SK-N-SH (cell line): ENCODE measurements at regions not wholly inside any gene's neighbourhood (a gene's known extent, or its start where the extent isn't known, plus 50 kb on each side); places are given as distances from the start of the nearest gene placed in this dataset.

ENCODE experiments used
- CHD2 ChIP-seq: fragments of 150-350 bp; IDR thresholded peaks from 2 replicates; pipeline ENCODE4 v1.6.1; 2018; ENCODE audit warnings: low read length; ENCODE audit not compliant: partially characterized antibody
- CTCF ChIP-seq: fragments of 200-600 bp; sonication (generic); IDR thresholded peaks from 2 replicates; pipeline ENCODE4 v1.6.1; 2017; ENCODE audit warnings: antibody characterized with exemption, mild to moderate bottlenecking, moderate library complexity
- FOXJ3 ChIP-seq: sonication (generic); formaldehyde crosslinking; IDR thresholded peaks from 2 replicates; pipeline ENCODE4 v1.5.1; 2020; ENCODE audit warnings: mild to moderate bottlenecking, missing genetic modification reagents
- FOXM1 ChIP-seq: IDR thresholded peaks from 2 replicates; pipeline ENCODE4 v1.4.0; 2012; ENCODE audit warnings: low read depth, mild to moderate bottlenecking
- MEF2A ChIP-seq: IDR thresholded peaks from 2 replicates; pipeline ENCODE4 v1.4.0; 2012; ENCODE audit warnings: low read depth, borderline replicate concordance
- NFIC ChIP-seq: IDR thresholded peaks from 2 replicates; pipeline ENCODE4 v1.4.0; 2012; ENCODE audit warnings: borderline replicate concordance
- REST ChIP-seq: IDR thresholded peaks from 2 replicates; pipeline ENCODE4 v1.6.1; 2012; ENCODE audit warnings: mild to moderate bottlenecking, low read depth, low read length, moderate library complexity
- RFX5 ChIP-seq: IDR thresholded peaks from 2 replicates; pipeline ENCODE4 v1.6.1; 2012; ENCODE audit warnings: mild to moderate bottlenecking, improper control_type of control experiment, low read length
- TEAD4 ChIP-seq: IDR thresholded peaks from 2 replicates; pipeline ENCODE4 v1.4.0; 2012; ENCODE audit warnings: mild to moderate bottlenecking, borderline replicate concordance; ENCODE audit not compliant: insufficient read depth
- ZBTB33 ChIP-seq: IDR thresholded peaks from 2 replicates; pipeline ENCODE4 v1.4.0; 2012; ENCODE audit warnings: low read depth, borderline replicate concordance

- TF ChIP-seq CTCF (no peak), FOXM1 (no peak), TEAD4 (no peak), RFX5 (no peak), ZBTB33 (no peak), CHD2 (no peak), NFIC (no peak), MEF2A (no peak), FOXJ3 (no peak), REST (no peak)
Measured at GRCh38 chr6:134442073-134442472, 124.2 kb upstream of the SGK1 start.
